ENCODE measurements at regions not wholly inside any gene's neighbourhood (a gene's known extent, or its start where the extent isn't known, plus 50 kb on each side); places are given as distances from the start of the nearest gene placed in this dataset.

GRCh38 chr14:51424041-51424440 is 184.0 kb downstream of the TMX1 start:
- no peak for TF ChIP-seq POU2F2 (IDR thresholded peaks at IDR 0.05; ENCODE audit: low read depth, low read length)
- TF ChIP-seq POLR2A (IDR thresholded peaks at IDR 0.05; ENCODE audit: low read depth, low read length) = no peak

Data from GM12891 (cell line).